Sciatic nerve (tissue), 2 donors: ENCODE measurements at regions not wholly inside any gene's neighbourhood (a gene's known extent, or its start where the extent isn't known, plus 50 kb on each side); places are given as distances from the start of the nearest gene placed in this dataset.

Source experiments
- ATAC-seq: fragments of 200-7000 bp; cut with Tn5 transposase; one replicate; pipeline ENCODE4 v1.9.1; 2020; ENCODE audit warnings: mild to moderate bottlenecking, moderate library complexity
- DNase-seq: peaks from one replicate; pipeline ENCODE4 v3.0.0-alpha.2; 2020; ENCODE audit warnings: low spot score
- intact Hi-C: fragments of 100-400 bp; cut with DNase I; formaldehyde crosslinking; loops from one replicate; pipeline ENCODE4 v1.14.2; 2022
- donor health status: DM: no; HTN: no; CAD: no.
- donor health status: DM: no; HTN: no; CAD: no.

DNA sequence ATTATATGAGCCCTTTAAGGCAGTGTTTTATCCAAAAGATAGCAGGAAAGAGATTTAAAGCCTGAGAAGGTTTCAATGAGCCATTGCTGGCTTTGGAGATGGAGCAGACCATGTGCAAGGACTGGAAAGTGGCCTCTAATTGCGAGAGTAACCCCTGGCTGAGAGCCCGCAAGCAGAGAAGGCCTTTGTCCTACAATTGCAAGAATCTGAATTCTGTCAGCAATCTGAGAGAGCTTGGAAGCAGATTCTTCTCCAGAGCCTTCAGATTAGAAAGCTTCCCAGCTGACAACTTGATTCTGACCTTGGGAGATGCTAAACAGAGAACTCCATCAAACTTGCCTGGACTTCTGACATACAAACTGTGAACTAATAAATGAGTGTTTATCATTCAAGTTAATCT lies 528.7 kb upstream of the KLF12 start:
- intact Hi-C loops: no loop called here
- DNase-seq (no peak), ATAC-seq (peak; percentile 56)

DNA sequence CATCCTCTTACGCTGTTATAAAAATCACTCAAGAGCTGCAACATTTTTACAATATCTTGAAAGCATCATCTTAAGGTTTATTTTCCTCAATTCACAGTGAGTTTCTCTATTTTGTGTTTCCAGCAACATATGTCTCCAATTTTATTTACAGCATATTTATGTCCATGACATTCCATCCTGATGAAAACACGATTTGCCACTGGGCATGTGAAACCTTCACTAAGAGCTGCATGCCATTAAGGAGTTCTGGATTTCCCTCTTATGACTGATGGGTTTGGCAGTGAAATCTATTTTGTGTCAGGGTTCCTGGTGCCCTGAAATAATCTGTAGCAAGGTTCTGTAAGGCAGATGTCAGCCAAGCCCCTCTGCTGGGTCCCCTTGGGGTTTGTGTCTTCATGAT lies 527.6 kb upstream of the KLF12 start:
- ATAC-seq: no peak
- intact Hi-C loops: no loop called here
- DNase-seq: no peak

DNA sequence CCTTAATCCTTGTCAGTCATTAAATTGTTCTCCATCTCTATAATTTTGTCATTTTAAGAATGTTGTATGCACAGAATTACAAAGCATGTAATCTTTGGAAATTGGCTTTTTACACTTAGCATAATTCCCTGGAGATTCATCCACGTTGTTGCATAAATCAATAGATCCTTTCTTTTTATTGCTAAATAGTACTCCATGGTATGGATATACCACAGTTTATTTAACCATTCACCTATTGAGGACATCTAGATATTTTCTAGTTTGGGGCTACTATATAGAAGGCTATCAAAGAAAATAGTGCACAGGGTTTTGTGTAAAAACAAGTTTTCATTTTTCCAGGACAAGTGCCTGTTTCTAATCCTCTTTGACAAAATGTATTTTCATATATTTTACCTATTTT lies 523.6 kb upstream of the KLF12 start:
- no peak for DNase-seq
- ATAC-seq: no peak
- intact Hi-C loops: no loop called here

DNA sequence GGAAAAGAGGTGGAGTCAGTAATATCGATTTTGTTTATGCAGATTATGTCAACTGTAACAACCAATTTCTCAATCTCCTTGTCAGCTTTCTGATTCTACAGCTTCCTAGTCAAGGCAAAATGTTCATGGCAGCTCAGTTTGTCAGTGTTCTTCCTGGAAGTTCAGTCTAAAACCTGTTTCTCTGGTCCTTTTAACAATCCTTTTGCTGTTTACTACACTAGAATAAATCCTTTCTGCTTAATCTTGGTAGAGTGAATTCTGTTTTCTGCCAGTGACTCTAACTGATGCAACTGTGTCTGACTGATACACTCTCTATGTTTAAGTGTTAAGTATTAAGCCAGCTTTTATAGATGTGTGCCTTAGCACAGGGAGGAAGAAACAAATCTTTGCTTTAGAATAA lies 516.9 kb upstream of the KLF12 start:
- ATAC-seq (no peak), DNase-seq (no peak)
- intact Hi-C loops: no loop called here

DNA sequence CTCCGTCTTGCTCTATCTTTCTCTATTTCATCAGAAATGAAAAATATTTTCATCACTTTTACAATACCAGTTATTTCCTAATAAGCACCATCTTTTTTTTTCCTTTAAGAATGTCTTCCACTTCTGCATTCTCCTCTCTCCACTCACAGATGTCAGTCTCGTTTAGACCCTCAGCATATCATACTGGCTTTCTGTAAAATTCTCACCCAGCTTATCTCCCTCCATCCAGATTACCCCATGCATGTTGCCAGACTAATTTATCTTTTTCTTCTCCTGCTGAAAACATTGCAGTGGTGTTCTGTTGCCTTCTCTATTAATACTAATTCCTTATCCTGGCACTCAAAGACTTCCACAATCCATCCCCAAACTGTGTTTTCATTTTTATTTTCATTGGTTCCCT lies 513.8 kb upstream of the KLF12 start:
- ATAC-seq: no peak
- intact Hi-C loops: no loop called here
- DNase-seq: no peak

DNA sequence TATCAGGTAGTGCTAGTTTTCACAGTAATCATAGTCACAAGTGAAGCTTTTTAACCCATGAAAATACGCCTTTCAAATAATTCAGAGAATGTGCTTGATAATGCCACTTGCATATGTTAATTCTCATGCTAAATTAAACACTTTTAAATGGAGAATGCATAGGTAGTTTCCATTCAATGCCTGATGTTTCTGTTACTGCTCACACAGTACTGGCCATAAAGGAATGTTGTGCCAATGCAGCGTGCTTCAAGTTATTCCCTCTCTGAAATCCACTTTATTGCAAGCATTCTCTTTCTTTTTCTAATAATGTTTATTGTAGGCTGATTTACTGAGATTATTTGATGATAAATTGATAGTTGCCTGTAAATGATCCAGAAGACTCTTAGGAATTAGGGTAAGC lies 513.0 kb upstream of the KLF12 start:
- ATAC-seq (no peak), DNase-seq (no peak)
- intact Hi-C loops: no loop called here

DNA sequence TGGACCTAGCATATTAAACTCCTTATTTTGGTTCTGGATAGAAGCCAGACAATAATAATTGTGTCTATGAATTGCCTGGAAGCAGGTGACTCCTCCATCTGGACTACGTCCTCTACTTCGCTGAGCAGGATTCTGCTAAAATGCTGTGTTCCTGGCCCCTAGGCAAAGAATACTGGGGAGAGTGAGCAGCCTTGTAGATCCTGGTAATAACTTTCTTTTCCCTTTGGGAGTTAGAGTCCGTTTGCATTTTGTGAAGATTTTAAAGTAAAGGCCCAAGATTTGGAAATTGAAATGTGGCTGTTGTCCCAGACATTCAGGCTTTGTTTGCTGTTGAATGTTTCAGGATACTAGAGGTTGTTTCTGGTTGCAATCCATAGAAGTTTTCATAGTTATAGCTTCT lies 511.9 kb upstream of the KLF12 start:
- no peak for DNase-seq
- intact Hi-C loops: no loop called here

DNA sequence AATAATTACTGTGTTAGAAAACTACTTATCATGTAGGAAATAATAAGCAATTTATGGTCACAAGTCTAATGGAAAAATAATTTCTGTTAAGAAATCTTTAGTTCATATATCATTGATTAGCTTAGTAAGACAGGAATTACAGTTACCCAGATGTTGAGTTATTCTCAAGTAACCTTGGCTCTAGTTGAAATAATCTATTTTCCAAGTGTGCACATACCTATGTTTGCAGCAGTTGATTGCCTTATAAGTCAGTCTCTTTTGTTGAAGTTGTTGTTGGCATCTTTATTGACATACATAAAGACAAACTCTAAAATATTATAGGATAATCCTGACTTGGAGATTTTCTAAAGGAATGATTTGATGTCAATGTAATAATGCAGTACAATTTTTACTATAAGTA lies 511.4 kb upstream of the KLF12 start:
- intact Hi-C loops: no loop called here
- no peak for DNase-seq
- no peak for ATAC-seq

More for the DNA sequence above, 511.9 kb upstream of the KLF12 start:
- no peak for ATAC-seq

DNA sequence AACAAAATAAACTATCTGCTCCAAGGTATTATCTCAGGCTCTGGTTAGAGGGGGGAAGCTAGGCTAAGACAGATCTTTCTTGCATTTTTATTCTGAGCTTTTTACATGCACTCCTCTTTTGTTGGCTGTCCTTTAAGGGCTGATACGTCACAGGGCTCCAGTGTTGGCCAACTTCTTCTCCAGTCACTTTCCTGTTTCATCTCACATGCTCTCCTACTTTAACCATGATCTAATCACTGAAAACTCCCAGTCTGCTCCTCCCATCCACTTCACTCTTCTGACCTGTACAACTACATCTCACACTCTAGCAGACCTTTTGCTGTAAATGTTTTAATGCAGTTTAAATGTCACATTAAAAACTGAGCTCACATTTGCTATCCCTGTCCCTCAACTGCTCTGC lies 510.0 kb upstream of the KLF12 start:
- intact Hi-C loops: no loop called here
- no peak for DNase-seq
- no peak for ATAC-seq

DNA sequence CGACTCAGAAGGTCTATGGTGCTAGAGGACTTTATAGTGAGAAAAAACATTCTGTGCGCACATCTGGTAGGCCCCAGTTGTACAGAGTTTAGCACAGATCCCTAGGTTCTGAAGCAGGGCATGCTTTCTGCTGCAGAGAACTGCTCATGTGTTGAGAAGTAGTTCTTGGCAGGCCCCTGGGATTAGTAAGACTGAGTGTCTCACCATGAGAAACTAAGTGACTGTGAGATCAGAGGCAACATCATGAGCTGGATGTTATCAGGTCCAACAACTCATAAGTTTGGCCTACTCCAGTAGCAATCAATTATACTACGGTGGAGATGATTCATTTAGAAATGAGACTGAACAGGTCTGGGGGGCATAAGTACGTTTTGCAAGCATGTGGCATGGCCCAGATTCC lies 507.4 kb upstream of the KLF12 start:
- DNase-seq (no peak), ATAC-seq (no peak)
- intact Hi-C loops: no loop called here

DNA sequence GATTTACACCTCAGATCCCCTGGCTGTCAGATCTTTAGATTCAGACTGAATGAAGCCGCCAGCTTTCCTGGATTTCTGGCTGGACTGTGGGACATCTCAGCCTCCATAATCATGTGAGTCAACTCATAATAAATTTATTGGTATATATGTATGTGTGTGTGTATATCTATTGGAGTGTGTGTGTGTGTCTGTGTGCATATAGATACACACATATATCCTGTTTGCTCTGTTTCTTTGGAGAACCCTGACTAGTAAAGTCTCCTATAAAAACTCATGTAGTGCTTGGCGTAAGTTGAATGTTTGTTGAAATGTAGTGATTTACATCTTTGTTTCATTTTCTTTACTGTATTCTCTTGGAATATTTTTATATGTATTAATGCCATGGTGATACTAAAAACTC lies 499.5 kb upstream of the KLF12 start:
- DNase-seq (no peak), ATAC-seq (no peak)
- intact Hi-C loops: no loop called here

DNA sequence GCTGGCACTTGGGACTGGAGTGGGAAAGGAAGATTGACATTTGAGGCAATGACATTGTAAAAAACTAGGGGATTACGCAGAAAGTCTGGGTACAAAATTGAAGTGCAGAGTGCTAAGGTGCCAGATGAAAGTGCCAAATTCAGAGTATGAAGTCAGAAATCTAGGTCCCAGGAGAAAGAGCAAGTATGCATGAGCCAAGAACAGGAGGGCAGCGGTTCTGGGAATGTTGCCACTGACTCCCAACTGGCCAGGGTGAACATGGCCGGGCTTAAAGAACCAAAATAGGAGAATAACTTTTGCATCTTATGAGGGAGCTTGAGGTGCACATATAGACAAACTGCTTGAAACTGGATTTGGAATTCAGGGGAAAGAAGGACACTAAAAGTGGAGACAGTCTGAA lies 495.8 kb upstream of the KLF12 start:
- intact Hi-C loops: no loop called here
- ATAC-seq (peak; percentile 30), DNase-seq (no peak)

DNA sequence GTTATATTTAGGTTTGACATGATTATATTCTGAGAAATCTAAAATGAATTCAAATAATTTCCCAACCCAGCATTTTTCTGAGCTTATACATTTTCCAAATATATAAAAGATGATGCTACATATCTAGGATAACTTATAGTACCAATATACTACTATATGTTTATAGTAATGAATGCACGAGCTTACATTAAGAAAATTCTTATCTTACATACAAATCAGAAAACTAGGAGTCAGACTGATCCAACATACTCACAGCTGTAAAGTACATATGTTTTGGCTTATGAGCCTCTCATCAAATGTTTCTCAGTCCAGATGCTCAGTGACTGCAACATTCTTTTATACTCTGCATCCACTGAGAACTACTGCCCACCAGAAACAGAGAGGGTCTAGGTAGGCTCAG lies 491.3 kb upstream of the KLF12 start:
- ATAC-seq (no peak), DNase-seq (no peak)
- intact Hi-C loops: no loop called here

DNA sequence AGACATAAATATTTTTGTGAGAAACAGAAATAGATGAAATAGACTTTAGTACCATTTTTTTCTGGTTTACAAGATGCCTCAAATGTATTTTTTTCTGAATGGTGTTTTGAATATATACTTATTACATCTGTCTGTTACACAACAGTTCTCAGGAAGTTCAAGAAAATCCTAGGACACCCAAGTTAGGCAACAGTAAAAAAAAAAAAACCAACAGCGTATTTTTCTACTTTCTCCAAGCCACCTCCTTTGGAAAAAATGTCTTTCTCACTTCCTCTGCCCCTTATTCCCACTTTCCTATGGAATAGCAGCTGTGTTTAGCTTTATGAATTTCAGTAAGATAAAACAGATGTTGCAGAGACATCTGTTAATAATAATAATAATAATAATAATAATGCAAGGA lies 489.6 kb upstream of the KLF12 start:
- intact Hi-C loops: no loop called here
- no peak for ATAC-seq
- no peak for DNase-seq

DNA sequence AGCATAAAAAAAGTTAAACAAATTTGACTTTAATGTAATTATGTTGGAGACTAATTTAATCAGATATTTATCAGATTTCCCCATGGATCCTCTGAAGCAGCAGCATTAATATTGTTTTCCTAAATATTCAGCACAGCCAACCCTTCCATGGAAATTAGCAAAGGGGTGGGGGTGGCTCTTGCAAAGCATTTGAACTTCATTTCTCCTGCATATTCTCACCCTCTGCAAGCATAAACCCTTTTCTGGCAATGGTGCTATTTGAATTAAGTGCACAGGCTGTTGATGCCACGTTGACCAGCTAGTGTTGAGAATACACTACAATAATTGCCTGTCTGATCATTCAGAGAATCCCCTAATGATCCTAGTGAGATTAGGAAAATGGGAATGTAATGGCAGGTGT lies 488.1 kb upstream of the KLF12 start:
- ATAC-seq (no peak), DNase-seq (no peak)
- intact Hi-C loops: no loop called here

DNA sequence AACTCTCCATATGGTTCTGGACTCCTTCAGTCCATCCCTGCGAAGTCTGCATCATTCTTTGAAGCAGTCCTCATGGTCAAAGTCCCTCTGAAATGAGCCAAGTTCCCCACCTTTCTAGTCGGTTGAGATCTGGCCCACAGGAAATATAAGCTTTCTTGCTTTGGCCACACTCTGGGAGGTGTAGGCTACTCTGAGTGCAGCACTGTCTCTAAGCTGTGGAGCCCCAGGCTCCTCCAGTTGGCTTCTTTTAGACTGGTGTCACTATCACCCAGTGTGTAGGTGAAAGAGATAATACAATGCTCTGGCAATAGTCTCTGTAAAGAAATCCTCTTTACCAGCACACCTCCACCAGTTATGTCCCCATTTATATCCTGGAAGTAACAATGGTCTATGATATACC lies 486.5 kb upstream of the KLF12 start:
- DNase-seq: no peak
- intact Hi-C loops: no loop called here
- ATAC-seq: no peak

DNA sequence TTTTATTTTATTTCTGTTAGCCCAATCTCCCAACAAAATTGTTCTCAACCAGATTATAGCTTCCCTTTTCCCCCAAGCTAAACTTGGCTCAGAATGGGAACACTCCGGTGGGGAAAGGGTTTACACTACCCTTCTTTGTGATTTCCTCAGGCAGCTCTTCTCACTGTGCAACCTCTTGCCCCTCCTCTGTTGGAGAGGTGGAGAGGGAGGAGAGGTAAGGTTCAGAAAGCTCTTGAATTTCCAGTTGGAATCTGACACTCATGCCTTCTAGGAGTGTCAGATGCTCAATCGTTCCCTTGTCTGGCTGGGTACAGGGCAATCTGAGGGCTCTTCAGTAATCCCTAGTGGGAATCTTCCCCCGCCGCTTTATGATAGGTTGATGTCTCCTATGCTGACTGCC lies 486.1 kb upstream of the KLF12 start:
- DNase-seq (no peak), ATAC-seq (no peak)
- intact Hi-C loops: no loop called here

DNA sequence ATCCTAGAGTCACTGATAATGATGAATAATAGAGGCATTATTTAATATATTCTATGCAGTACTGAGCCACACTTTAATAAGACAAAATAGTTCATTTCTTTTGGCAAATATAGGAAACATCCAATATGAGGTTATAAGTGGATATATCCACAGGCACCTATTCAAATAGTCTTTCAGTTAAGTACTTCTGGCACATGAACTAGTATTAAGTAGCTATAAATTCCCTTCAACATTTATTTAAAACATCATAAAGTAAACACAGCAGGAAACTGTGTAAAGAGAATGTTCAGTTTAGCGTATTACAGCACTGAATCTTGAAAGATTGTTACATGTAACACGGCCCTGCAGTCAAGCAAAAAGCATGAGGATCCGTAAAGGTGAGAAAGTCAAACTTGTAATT lies 463.3 kb upstream of the KLF12 start:
- no peak for ATAC-seq
- no peak for DNase-seq
- intact Hi-C loops: no loop called here

DNA sequence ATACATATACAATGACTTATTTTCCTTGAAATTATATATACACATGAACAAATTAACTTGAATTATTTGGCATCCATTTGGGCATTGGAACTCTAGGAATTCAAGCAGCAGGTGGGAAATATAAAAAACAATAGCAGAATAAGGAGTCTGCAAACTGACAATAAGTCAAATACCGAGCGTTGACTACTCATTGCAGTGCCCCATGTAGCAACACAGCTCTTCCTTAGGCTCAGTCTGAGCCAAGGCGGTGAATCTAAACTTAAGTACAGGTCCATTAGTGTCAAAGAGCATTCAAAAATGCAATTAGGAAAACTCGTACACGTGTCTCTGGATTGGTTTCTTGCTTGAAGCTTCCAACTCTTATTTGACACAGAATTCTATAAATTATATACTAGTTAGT lies 462.5 kb upstream of the KLF12 start:
- ATAC-seq (no peak), DNase-seq (no peak)
- intact Hi-C loops: no loop called here

DNA sequence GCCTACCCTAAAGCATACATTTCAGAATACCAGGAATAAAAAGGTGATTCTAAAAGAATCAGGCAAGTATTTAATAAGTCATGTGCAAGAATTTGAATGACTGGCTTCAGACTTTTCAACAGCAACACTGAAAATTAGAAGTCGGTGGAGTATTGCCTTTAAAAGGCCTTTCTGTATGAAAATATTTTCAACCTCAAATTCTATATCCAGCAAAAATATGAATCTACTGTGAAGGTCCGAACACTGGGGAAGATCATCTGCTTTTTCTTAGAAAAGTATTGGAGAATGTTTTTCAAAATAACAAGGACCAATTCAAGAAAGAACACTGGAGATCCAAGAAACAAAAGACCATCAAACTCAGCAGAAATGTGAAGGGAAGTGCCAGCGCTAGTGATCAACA lies 459.5 kb upstream of the KLF12 start:
- DNase-seq (no peak), ATAC-seq (no peak)
- intact Hi-C loops: no loop called here

DNA sequence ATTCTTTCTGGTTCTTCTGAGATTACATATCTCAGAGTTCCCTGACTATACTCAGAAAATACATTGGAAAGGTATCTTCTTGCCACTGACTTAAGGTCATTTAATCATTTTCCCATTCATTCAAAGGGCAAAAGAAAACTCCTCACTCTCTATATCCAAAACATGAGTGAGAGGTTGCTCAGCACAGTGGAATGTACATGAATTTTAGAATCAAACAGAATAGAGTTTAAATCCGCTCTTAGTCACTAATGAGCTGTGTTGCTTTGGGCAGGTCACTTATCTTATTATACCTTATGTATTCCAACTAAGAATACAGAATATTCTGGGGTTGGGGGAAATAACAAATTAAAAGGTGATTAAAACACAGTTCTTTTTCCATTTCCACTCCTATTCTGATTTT lies 452.6 kb upstream of the KLF12 start:
- no peak for ATAC-seq
- no peak for DNase-seq
- intact Hi-C loops: no loop called here

DNA sequence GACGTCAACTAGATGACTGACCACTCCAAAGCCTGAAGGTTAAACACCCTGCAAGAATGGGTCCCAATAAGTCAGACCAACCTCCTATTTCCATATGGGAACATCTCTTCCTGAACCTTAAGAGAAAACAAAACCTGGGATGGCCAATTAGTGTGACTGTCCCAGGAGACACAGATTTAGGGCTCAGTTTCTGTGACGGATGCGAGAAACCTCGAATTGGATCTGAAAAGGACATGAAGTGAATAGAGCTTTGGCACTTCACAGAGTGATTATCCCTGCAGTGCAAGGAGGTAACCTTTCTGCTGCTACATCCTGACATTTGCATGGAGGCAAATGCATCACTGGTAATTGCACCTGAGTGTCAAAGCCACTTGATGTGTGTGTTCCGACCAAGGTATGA lies 442.2 kb upstream of the KLF12 start:
- intact Hi-C loops: no loop called here
- no peak for DNase-seq
- ATAC-seq: no peak
